GM21619 (cell line): ENCODE measurements at regions not wholly inside any gene's neighbourhood (a gene's known extent, or its start where the extent isn't known, plus 50 kb on each side); places are given as distances from the start of the nearest gene placed in this dataset.

Source experiments
- ATAC-seq: cut with Tn5 transposase; IDR thresholded peaks from one replicate; pipeline ENCODE4 v1.9.1; 2021; ENCODE audit not compliant: unreplicated experiment

DNA sequence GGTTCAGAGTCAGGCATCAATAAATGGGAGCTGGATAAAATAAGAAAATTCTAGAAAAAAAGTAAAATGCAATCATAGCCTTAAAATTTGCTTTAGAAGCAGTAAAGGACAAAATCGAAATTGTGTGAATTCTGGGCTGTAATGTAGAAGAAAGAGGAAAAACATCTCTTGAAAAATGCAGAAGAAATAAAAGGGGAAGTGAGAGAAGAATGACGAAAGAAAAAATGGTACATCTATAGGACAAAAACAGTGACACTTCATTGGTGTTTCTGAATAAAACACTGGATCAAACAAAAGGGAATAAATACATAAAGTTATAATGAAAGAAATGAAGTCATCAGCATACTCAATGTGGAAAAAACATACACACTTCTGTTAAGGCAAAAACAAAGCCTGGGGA, 642.3 kb downstream of the ACTL7B start:
- no peak for ATAC-seq

GRCh38 chr9:108212184-108212583, 643.6 kb downstream of the ACTL7B start:
- ATAC-seq: no peak

DNA sequence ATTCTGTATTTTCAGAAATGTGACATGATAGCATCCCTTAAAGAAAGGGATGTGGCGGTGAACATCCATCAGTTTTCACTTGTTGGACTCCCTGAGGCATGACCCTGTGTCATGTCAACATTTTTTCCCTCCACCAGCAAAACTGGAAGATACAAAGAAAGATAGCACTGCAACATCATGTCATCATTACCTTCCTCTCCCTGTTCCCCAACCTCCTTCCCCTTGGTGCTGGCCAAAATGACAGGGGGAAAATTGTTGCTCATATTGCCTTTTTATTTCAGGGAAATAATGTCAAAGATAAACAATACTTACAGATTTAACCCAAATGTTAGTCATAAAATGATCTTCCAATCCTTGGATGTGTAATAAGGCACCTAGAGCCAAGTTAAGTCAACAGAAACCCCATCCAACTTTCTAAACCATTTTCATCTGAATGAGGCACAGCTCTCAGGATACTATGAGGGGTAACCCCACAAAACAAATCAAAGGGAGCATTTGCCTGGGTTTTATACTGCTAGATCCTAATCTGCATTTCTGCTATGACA, 644.3 kb downstream of the ACTL7B start:
- ATAC-seq: no peak

- no peak for ATAC-seq
Measured at GRCh38 chr9:108209132-108209685, 646.6 kb downstream of the ACTL7B start.

GRCh38 chr9:108207561-108208165, 648.1 kb downstream of the ACTL7B start:
- ATAC-seq: no peak

DNA sequence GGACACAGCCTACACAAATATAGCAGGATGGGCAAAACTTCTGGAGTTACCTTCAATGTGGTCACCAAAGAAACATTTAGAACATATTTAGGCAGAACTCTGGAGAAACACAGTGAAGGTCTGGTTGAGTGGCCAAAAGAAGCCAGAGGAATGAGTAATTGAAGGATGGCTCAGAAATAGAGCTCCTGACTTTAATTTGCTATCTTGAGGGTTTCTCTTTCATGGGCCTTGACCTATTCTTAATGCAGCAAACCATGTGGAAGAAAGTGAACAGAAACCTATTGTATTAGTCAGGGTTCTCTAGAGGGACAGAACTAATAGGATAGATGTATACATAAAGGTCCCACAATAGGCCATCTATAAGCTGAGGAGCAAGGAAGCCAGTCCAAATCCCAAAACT, 650.5 kb downstream of the ACTL7B start:
- no peak for ATAC-seq

- no peak for ATAC-seq
Measured at GRCh38 chr9:108197899-108198298, 657.9 kb downstream of the ACTL7B start.

GRCh38 chr9:108197008-108197365, 658.8 kb downstream of the ACTL7B start:
- no peak for ATAC-seq

DNA sequence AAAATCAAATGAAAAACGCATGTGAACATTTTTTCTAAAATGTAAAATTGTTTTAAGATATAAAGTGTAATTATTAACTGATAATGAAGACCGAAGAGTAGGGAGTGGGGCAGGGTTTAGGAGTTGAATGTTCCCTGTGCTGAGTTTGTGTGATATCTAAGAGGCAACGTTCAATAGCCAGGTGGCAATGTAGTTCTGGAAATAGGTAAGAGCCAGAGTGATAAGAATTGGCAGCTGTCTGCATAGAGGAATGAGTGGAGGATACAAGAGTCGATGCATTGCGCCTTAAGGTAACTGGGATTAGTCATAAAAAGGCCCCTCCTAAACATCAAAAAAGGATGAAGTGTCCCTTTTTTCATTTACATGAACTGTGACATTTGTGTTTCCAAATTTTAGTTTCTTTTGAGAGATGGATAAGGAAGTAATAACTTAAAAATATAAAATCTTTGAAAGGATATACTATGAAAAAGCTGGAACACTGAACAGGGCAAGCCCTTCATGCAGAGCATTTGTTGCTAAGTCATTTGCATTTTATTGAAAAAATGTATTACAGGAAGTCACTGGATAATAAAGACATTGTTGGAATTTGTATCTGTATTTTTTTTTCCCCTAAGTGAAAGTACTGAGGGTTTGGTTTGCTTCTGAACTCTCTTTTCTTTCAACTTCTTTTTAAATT, 659.3 kb downstream of the ACTL7B start:
- ATAC-seq: no peak

DNA sequence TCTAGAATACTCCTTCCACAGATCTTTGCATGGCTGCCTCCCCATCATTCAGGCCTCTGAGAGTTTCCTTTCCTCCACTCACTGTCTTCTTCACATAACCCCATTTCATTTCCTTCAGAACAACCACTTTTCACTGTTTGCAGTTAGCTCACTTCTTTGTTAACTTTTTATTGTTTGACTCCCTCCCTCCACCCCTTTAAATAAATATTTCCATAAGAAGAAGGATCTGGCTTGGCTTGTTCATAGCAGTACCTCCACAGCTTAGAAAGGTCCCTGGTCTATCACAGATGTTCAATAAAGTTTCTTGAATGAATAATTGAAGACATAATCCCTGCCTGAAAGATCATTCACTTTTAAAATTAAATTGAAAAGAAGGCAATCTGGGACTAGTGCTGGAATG, 661.6 kb downstream of the ACTL7B start:
- no peak for ATAC-seq

GRCh38 chr9:108193026-108193710, 662.6 kb downstream of the ACTL7B start:
- no peak for ATAC-seq

GRCh38 chr9:108191065-108191464, 664.7 kb downstream of the ACTL7B start:
- ATAC-seq: no peak

DNA sequence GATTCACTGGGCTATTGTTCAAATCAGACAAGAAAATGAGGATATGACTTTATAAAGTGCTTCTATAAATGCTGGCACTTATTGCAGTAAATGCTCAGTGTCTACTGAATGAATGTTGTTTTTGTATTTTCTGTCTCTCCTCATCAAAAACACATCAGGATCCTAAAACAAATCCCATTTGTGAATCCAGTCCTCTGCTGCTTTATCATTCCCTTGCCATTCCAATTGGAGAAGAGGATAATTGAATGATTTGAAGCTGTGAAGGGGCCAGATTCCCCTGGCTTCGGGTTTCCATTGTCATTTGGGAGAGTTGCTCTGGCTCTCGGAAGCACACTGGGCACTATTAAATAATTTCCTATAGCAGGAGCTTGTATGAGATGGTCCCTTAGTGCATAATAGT, 666.8 kb downstream of the ACTL7B start:
- ATAC-seq: no peak

DNA sequence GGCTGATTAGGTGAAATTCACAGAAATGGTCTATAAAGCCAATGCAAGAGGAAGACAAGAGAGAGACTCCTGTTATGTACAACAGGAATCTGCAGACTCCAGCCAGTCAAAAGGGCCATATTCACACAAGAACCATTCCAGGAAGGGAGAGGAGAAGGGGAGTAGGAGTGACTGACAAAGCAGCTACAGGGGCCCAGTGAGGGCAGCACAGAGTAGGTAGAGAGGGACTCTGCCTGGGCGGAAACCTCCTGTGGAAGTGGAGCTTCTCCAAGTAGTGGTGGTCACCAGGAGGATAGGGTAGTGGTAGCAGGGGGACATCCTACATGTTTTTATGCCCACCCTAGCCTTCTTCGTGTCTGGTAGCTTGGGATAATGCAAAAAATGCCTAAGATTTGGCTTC, 667.3 kb downstream of the ACTL7B start:
- no peak for ATAC-seq

- ATAC-seq: no peak
Measured at GRCh38 chr9:108186642-108187395, 669.0 kb downstream of the ACTL7B start.

DNA sequence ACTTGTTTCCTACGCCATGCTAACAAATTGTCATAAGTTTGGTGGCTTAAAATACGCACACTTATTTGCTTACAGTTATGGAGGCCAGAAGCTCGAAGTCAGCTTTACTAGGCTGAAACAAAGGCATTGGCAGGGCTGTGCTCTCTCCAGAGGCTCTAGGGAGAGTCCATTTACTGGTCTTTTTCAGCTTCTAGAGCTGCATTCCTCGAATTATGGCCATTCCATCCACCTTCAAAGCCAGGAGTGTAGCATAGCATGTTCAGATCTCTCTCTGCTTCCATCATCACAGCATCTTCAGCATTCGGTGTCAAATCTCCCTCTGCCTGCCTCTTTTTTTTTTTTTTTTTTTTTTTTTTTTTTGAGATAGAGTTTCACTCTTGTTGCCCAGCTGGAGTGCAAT, 670.2 kb downstream of the ACTL7B start:
- no peak for ATAC-seq

- ATAC-seq: no peak
Measured at GRCh38 chr9:108184941-108185340, 670.8 kb downstream of the ACTL7B start.

DNA sequence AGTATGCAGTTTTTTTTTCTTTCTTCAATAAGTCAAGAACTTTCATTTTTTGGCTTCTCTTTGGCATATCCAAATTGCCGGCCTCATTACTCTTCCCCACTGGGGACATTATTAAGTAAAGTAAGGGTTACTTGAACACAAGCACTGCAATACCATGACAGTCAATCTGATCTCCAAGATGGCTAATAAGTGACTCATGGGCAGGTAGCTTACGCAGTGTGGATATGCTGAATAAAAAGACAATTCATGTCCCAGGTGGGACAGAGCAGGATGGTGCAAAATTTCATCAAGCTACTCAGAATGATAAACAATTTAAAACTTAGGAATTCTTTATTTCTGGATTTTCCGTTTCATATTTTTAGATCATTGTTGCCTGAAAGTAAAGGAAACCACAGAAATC, 671.8 kb downstream of the ACTL7B start:
- no peak for ATAC-seq

DNA sequence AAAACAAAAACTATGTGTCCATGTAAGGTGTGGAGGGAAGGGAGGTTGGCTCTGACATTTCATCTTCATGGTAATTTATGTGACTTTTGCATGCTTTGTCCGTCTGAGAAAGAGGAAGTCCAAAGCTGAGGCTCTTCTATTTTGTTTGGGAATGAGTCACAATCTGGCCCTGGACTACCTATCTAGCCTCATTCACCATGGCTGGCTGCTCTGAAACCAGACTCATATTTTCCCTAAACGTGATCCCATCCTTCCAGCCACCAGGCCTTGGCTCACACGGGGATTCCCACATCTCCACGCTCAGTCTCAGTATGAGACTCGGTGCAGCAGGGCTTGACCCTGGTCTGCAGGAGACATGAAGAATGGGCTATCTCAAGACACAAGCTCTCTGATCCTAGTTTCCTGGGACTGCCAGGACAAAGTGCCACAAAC, 672.8 kb downstream of the ACTL7B start:
- ATAC-seq: peak; percentile 92

DNA sequence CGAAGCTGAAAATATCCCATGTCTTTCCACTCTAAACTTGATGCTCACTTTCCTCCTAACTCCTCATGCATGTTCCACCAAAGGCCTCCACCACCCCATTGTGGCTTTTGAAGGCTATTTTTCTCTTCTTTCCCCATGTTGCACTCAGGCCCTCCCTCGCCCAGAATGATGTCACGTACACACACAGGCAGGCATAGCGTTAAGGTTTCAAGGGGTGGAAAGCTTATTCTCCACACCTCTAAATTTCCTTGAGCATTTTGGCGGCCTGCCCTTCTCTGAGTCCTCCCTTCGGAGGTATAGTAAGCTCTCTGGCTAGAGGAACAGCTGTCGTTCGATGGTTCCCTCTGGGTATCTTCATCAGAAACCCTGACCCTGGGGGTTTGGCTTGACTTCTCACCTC, 673.5 kb downstream of the ACTL7B start:
- ATAC-seq: no peak

- ATAC-seq: no peak
Measured at GRCh38 chr9:108181441-108181840, 674.3 kb downstream of the ACTL7B start.
